RKO (cell line): ENCODE measurements at regions not wholly inside any gene's neighbourhood (a gene's known extent, or its start where the extent isn't known, plus 50 kb on each side); places are given as distances from the start of the nearest gene placed in this dataset.
"Not testable (repeated sequence)": the region's sequence is repeated elsewhere in the genome, so short reads cannot be mapped to it uniquely, and the experiment has no call there.

Source experiments
- DNase-seq: peaks from one replicate; pipeline ENCODE4 v3.0.0-alpha.2; 2016; ENCODE audit warnings: low spot score

DNA sequence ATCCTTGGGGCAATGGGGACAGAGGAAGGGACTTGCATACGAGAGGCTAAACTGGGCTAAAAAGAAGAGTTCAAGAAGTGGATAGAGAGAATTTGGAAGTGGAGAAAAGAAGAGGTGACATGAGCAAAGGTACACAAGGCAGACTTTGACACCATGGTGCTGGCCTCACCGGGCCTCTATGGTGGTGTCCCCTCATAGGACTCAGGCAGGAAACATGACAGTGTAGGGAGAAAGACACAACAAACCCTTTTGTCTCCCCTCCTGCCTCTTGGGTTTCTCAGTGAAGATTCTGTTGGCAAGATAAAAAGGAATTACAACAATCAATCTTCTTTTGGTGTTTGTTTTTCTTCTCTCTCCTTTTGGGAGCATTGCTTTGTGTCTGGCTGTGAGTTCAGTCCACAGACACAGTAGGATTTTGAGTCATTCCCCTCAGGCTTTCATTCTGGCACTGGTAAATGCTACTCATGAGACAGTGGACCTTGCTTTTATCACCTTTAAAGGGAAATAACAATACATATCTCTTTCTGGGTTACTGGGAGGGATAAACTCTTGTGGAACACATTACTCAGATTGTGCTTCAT lies 827.7 kb downstream of the TNS3 start:
- no peak for DNase-seq

DNA sequence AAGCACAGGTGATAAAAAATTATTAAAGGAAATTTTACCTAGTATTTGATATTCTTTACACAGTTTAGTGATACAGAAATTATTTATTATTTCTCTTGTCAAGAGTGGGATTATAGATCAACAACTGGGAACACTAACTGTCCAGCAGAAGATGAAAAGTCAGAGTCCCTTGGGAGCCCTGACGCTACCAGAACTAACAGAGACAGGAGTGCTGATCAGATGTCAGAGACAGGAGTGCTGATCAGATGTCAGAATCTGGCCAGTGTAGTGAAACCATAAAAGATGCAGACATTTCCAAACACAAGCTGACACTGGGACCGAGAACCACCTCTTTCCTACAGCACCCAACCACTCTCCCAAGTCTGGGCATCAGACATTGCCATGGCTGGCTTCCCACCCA lies 828.2 kb downstream of the TNS3 start:
- no peak for DNase-seq

DNA sequence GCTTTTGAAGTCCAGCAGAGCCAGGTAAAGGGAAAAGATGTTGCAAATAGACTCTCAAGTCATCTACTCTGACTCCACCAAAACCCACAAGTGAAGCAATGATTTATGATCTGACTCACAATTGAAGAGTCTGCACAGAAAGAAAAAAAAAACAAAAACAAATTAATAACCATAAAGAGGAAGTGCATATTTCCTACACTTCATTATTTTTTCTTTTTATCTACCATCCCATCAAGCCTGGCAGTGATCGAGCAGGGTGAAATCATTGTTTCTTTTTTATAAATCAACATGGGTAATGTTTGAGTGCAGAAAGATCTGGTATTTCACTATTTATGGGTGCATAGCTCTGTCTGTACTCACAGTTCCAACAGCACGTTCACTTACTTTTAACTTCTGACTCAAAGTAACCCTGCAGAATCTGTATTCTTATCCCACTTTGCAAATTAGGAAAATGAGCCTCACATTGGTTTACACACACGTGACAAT lies 829.0 kb downstream of the TNS3 start:
- no peak for DNase-seq

DNA sequence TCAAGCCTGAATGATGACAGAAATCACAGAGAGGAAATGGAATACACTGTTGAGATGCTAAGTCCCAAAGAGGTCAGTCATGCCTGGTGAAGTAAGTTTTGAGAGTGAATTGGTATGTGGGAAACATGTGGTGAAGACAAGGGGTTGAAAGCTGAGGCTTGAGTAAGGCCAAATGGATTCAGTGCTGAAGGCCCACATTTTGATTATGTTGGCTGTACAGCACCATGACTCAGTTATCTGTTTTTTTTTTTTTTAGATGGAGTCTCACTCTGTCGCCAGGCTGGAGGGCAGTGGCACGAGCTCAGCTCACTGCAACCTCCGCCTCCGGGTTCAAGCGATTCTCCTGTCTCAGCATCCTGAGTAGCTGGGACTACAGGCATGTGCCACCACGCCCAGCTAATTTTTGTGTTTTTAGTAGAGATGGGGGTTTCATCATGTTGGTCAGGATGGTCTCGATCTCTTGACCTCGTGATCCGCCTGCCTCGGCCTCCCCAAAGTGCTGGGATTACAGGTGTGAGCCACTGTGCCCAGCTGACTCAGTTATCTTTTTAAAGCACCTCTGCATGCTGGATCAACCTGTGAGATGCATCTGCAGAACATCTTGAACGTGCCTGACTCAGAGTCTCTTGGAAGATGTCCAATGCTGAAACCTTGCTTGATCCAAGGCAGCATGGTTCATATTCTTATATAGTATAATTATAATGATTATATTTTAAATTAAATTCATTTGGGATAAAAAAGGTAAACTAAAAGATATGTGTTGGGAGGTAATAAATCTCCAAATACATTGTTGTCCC lies 829.8 kb downstream of the TNS3 start:
- not testable (repeated sequence) for DNase-seq

DNA sequence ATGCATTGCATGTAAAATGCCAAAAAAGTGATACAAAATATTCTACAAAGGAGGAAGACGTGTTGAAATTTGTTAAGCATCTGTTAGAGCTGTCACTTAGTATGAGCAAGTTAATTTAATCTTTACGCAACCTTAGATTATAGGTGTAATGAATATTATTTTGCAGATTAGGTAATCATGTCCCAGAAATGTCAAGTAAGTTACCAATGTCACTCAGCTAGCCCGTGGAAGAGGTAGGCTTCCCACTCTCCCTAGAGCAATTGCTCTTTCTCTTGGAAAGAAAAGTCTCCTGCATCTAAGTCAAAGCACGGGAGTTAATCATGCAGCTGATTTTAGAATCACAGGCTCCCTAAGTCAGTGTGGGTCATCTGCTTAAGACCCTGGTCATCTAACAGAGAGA lies 830.4 kb upstream of the IGFBP3 start:
- no peak for DNase-seq

DNA sequence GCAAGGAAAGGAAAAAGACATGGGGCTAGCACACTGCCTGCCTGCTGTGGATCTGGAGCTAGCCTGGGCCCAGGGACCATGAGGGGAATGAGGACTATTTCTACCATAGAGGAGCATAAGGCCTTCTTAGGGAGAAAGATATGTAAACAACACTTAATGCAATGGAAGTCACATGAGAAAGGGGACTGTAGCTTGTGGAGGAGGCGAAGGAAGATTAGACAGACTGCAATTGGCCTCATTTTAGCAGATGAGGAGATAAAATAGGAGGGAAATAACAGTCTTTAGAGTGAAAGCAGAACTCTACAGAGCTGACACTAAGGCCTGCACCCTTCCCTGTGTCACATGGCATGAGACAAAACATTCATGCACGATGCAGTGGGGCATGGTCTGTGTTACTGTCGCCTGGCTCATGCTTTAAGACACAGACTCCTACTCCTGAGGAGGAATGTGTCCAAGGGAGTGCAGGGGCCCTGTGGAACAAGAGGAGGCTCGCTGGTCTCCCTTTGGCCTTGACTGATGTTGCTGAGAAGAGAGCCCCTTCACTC lies 829.3 kb upstream of the IGFBP3 start:
- DNase-seq: no peak

DNA sequence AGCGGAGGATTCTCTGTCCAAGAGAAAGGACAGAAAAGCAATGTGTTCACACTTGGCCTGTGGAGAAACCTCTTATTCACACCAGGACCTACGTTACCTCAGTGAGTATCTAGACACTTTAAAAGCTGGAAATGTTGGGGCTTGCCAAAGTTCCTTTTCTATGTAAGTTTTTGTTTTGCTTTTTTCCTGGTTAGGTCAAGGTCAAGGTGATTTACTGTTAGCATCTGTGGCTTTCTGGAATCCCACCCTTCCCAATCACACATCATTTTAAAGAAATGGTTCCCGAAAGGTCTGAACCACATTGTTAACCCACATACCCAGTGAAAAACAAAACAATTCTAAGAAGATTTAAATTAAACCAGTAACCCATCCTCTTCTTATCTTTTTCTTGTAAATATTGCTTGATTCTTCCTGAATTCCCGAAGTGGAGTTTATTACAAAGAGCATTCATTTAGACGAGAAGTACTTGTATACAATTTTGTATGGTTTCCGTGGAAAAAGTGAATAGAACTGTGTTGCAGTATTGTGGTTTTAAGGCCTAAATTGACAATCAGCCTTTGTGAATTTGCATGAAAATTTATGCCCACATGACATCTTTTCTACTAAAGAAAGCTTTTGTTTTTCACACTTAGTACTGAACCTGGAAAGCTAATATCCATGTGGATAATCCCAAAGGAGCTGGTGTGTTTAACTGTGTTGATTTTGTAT lies 827.0 kb upstream of the IGFBP3 start:
- DNase-seq: no peak

DNA sequence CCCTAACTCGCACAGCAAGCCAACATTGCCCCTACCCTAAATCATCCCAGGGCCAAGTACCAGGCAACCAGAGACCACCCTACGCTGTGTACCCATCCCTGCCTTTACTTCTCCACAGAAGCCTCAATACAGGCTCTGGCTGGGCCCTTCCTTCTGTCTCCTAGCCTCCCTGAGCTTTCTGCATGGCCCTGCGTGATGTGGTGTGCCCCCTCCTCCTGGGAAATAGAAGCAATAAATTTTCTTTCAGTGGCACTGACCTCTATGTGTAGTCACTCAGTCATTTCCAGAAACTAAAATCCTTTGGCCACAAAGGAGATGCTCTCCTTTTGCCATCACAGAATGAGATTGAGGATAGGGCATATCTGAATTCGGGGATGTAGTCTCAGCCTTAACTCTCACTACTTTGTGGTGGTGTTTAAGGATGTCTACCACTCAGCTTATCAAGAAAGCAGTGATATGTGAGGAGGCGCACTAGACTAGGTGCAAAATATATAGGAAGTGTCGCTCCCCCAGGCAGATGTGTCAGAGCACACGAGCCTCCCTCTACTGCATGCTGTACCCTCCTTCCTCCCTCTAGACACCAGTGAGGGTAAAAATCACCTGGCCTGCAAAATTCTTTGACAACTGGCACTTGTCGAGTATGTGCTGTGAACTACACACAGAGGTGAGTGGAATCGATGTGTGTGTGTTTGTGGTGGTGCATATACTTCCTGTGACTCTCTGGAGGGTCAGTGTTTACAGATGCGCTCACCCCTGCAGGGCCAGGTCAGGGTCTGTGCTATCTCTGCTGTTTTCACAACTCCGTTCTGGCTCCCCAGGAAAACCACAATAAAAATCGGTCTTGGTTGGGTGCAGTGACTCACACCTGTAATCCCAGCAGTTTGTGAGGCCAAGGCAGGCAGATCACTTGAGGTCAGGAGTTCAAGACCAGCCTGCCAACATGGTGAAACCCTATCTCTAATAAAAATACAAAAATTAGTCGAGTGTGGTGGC lies 825.9 kb upstream of the IGFBP3 start:
- DNase-seq: no peak

DNA sequence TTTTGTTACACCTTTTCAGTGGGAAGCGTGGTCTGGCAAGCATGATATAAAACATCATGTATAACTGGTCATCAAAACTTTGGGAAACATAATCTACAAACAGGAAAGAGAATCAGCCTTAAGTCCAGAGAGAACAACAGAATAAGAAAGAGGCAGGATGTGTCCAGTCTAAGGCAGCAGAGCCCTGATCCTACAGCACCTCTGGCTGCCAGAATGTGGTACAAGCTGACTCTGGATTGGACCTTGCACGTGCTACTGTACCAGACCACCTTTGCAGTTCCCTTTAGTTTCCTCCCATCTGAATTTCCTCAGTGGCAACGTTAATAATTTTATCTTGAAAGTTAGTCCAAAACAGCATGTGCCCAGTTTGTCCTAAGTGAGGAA lies 824.6 kb upstream of the IGFBP3 start:
- no peak for DNase-seq

DNA sequence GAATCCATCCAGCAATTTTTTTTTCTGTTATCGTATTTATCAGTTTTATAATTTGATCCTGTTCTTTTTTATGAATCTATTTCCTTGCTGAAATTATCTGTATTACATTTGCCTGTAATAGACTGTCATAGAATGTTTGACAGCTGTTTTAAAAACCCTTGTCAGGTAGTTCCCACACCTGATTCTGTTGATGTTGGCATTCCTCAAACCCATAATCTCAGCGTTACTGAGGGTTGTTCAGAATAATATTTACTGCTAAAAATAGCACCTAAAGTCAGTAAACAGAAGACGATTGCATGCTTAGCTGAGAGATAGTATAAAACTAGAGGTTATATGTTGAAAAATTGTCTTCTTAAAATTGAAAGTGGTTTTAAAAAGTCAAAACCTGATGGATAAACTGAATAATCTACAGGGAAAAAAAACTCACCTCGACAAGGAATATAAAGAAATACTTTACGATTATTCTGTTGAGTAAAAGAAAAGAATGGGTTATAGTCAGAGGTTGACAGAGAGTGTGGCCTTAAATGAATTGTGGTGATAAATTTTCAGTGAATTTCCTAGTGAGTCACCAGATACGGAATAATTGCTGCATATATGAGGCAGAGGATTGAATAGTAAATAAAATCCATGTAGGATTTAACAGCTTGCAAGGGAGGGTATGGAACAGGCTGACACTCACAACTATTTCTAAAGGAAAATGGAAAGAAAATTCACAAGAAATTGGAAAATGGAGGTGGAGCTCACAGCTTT lies 824.1 kb upstream of the IGFBP3 start:
- no peak for DNase-seq

DNA sequence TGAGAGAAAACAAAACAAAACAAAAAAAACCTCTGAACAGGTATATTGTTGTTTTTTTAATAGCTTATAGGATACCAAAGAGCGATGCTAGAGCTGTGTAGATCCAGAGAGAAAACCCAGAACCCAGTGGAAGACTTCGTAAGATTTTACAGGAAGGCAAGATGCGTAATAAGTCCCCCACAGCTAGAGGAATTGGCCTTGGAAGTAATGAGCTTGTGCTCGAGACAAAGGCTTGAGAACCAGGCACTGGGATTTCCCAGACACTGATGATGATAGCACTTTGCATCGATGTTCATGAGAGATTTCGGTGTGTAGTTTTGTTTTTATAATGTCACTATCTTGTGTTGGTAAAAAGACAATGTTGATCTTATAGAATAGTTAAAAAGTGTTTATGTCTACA lies 821.5 kb upstream of the IGFBP3 start:
- DNase-seq: no peak

DNA sequence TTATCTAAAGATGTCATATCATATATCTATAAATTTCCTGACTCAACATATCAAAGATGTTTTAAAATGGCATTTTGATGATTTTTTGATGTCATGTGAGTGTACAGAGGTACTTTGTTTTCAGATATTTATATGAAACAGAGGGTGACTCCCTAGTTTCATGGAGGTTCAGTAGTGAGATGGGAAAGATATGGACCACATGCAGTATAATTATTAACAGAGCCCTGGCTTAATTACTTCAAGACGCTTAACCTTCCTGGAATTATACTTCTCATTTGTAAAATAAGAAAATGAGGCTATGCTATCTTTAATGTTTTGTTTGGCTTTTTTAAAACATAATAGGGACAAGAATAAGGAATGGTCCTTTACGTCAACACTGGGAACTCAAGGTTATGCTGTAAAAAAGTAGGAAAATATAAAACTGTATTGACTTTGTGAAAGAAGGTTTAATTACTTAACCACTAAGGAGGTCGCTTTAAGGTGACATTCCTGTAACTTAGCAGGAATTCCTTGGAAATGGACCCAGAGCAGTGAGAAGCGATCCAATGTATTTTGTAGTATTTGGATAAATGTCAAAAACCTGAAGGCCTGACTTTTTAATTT lies 821.0 kb upstream of the IGFBP3 start:
- no peak for DNase-seq

DNA sequence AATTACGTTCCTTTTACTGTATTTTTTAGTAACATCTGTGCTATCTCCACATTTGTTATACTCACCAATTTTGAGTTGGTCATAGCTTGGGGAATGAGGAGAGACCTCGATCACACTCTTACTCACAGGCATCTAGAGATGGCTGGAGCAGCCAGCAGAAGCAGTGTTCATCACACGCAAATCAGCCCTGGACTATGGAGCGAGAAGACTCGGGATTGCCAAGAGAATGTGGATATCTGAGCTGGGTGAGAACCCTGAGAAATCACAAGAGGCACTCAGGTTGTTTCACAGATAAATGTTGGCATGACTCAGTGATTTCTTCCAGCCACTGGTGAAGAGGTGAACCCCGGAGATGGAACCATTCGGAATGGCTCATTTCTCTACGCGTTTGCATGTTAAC lies 820.1 kb upstream of the IGFBP3 start:
- no peak for DNase-seq

DNA sequence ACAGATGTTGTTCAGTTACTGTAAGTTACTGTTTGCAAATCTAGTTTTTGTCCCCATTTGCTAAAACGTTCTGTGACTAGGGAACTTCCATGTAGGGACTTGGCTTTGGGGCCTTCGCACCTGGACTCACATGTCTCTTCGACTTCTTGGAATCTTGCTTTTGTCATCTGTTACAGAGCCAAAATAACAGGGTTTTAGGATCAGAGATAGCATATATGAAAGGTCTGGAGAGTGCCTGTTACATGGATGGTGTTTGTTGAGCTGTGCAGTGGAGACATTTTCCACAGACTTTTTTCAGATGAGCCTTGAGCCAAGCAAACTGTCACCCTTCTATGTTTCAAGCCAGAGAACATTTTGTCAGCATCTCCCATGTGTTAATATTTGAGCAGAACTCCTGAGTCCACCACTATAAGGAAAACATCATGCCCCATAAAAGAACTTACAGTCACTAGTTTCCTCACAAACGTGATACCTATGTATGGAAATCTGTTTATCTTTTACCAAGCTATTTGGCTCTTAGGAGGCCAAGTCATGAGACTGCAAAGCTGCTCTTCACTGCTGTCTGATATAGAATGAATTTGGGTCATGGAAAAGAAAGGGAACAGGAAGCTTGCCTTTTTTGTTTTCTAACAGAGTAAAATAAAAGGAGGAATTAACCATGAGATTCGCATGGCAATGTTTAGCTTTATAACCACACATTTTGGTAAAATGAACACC lies 818.6 kb upstream of the IGFBP3 start:
- DNase-seq: no peak

DNA sequence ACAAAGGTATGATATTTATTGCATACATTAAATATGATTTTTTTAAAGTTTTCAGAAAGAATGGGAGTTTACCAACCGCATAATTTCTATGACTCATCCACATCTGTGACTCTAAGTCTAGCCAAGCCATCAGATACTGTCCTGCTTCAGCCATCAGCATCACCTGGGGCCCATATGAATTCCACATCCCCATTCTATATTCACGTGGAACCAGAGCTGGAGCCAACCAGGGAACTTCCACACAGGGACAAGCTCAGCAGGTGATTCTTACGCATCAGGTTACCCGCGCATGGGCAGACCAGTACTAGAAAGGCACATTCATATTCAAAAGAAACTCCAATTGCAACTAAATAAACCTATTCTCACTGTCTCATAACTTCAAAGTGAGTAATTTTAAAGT lies 817.7 kb upstream of the IGFBP3 start:
- no peak for DNase-seq

DNA sequence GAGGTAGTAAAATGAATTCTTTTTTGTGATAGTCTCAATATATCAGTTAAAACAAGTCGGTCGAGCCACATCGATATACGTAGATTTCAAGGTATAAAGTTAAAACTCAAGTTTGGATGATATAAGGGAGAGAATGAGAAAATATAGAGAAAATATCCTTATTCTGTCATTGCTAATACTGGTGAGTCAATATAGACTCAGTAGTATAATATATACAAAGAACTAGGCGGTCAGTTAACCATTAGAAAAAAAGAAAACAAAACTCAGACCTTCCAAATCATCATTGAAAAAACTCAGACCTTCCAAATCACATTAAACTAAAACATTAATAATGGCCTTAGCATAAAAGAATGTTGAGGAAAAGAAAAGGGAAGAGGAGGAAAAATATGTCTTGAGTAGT lies 817.1 kb upstream of the IGFBP3 start:
- DNase-seq: no peak

DNA sequence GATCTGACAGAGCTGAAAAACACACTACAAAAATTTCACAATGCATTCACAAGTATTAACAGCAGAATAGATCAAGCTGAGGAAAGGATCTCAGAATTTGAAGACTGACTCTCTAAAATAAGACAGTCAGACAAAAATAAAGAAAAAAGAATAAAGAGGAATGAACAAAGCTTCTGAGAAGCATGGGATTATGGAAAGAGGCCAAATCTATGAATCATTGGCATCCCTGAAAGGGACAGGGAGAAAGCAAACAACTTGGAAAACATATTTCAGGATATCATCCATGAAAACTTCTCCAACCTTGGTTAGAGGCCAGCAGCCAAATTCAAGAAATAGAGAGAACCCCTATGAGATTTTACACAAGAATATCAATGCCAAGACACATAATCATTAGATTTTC lies 804.8 kb upstream of the IGFBP3 start:
- DNase-seq: no peak

DNA sequence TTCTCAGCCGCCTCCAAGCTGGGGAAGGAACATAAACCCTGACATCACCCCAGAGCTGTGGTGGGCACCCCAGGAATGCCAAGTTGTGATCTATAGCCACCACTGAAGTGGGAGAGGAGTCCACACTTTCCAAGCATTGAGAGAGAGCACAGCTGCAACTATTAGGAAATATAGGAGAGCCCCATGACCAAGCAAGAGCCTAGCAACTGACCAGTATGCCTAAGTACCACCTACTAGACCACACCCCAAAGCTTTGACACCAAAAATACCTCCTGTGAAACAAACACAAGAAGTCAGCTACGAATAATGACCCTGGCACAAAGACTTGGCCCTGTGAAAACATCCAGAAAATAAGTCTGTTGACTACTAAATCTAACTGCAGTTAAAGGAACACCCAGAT lies 804.1 kb upstream of the IGFBP3 start:
- DNase-seq: no peak

DNA sequence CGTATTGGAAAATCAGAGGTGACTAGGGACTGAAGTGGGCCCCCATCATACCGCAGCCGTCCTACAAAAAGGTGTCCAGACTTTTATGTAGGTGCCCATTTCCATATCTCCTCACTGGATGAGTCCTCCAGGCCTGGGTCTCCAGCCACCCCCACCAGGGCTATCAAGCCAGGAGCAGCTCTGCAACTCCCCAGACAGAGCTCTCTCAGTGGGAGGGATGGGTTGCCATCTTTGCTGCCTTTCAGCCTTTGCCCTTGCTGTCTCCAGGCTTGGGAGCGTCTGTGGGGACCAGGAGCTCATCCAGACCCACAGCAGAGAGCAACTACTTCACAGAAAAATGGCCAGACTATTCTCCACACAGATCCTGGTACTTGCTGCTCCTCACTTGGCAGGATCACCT lies 802.7 kb upstream of the IGFBP3 start:
- DNase-seq: no peak

DNA sequence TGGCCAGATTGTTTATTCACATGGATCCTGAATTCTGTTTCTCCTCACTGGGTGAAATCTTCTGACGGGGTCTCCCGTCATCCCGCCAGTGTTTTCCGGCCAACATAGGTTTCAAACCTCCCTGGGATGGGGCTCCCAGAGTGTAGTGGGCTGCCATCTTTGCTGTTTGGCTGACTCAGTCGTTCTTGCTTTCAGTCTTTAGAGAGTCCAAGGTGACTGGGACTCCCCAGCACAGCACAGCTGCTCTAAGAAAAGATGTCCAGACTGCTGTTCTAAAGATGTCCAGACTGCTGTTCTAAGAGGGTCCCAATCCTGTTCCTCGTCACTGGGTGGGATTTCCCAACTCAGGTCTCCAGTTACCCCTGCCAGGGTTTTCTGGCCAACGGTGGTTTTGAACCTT lies 801.9 kb upstream of the IGFBP3 start:
- no peak for DNase-seq
